NCI-H1694 treated with DMSO at 0.1 percent for 48 hours (cell line): ENCODE measurements at regions not wholly inside any gene's neighbourhood (a gene's known extent, or its start where the extent isn't known, plus 50 kb on each side); places are given as distances from the start of the nearest gene placed in this dataset.

Source experiments
- DNase-seq: peaks from one replicate; lab custom pipeline; 2025; lab: John Stamatoyannopoulos, UW

- DNase-seq: no peak
Measured at GRCh38 chr18:67969458-67969857, 452.9 kb upstream of the DSEL start.

GRCh38 chr18:67966224-67966623 is 449.7 kb upstream of the DSEL start:
- no peak for DNase-seq

- DNase-seq: no peak
Measured at GRCh38 chr18:67964462-67964861, 447.9 kb upstream of the DSEL start.

- DNase-seq: no peak
Measured at GRCh38 chr18:67961701-67962440, 445.4 kb upstream of the DSEL start.

- DNase-seq: no peak
Measured at GRCh38 chr18:67957684-67958083, 441.2 kb upstream of the DSEL start.

GRCh38 chr18:67954594-67954993 is 438.1 kb upstream of the DSEL start:
- no peak for DNase-seq

- no peak for DNase-seq
Measured at GRCh38 chr18:67951137-67951536, 434.6 kb upstream of the DSEL start.

GRCh38 chr18:67938660-67939059 is 422.1 kb upstream of the DSEL start:
- DNase-seq: no peak

GRCh38 chr18:67935638-67936037 is 419.1 kb upstream of the DSEL start:
- no peak for DNase-seq

- no peak for DNase-seq
Measured at GRCh38 chr18:67933271-67933670, 416.8 kb upstream of the DSEL start.

GRCh38 chr18:67932271-67932670 is 415.8 kb upstream of the DSEL start:
- DNase-seq: peak; percentile 64

GRCh38 chr18:67926929-67927864 is 410.7 kb upstream of the DSEL start:
- no peak for DNase-seq

- DNase-seq: no peak
Measured at GRCh38 chr18:67924656-67925055, 408.1 kb upstream of the DSEL start.

GRCh38 chr18:67919316-67919715 is 402.8 kb upstream of the DSEL start:
- no peak for DNase-seq

GRCh38 chr18:67916097-67916496 is 399.6 kb upstream of the DSEL start:
- DNase-seq: no peak

- no peak for DNase-seq
Measured at GRCh38 chr18:67913040-67913439, 396.5 kb upstream of the DSEL start.

- no peak for DNase-seq
Measured at GRCh38 chr18:67901573-67901972, 385.1 kb upstream of the DSEL start.

- peak; percentile 50 for DNase-seq
Measured at GRCh38 chr18:67896451-67896850, 379.9 kb upstream of the DSEL start.

GRCh38 chr18:67893916-67894315 is 377.4 kb upstream of the DSEL start:
- no peak for DNase-seq

GRCh38 chr18:67876871-67877270 is 360.4 kb upstream of the DSEL start:
- DNase-seq: no peak

GRCh38 chr18:67875944-67876343 is 359.4 kb upstream of the DSEL start:
- DNase-seq: peak; percentile 10

- DNase-seq: no peak
Measured at GRCh38 chr18:67875060-67875459, 358.5 kb upstream of the DSEL start.

- no peak for DNase-seq
Measured at GRCh38 chr18:67865400-67865799, 348.9 kb upstream of the DSEL start.
